ENCODE measurements at regions not wholly inside any gene's neighbourhood (a gene's known extent, or its start where the extent isn't known, plus 50 kb on each side); places are given as distances from the start of the nearest gene placed in this dataset.

DNA sequence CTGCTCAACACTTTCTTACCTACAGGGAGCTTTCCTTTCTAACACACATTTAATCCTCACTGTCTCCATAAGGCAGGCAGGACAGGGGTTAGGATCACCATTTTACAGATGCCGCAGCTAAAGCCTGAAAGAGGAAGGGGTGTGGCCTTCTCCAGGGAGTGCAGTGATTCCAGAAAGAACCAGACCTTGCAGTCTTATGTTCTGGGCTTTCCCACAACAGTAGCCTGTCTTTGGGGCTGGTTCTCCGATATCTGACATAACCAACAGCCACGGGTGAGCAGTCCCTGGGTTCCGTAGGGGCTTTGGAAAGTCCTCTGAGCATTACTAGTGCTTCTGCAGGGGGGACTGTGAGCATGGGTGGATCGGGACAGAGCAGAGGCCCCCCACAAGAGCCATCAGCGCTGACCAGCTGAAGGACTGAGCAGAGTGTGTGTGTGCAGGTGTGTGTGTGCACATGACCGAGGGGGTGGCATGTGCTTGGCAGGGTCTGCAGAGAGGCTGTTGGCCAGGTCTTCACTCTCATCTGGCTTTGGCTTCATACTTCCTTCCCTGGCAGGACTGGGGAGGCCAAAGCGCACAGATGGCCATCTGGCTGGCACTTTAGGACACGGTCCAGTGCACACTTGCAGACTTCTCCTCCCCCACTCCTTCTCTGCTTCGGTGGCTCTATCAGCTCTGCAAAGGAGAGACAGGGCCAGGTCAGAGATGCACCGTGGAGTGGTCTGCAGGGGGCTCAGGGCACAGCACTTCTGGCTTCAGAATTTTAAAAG, 400.3 kb downstream of the RPS24 start:
- CTCF ChIA-PET: interaction anchor here (0.9 kb wide), 1 partner anchor 16 kb away, joined by 3 read pairs; no protein-coding TSS in a partner anchor
- TF ChIP-seq FOXK2 (IDR thresholded peaks at IDR 0.05): no peak
- POLR2A ChIA-PET: no interaction called here
- no peak for DNase-seq (ENCODE audit: extremely low spot score)

DNA sequence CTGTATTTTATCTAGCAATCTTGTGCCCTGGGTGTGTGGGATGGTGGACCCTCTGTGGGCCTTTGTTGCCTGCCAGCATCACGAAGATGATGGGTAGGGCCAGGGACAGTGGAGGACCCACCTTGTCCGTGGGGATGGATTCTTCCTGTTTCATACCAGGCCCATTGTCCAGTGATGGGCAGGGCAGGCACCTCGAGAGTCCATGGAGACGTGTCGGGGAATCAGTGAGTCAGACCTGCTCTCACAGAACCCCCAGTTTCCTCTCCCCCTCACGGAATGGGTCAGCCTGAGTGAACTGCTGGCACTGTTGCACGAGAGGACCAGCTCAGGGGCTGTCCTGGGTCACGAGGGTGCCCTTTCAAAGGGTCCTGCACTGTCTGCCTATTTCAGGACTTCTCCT, 401.2 kb downstream of the RPS24 start:
- ChIA-PET POLR2A (no interaction called here), CTCF (no interaction called here)
- no peak for DNase-seq (ENCODE audit: extremely low spot score)
- no peak for TF ChIP-seq LEF1 (IDR thresholded peaks at IDR 0.05; ENCODE audit: borderline replicate concordance)
- TF ChIP-seq ZNF384 (IDR thresholded peaks at IDR 0.05): no peak
- no peak for TF ChIP-seq FOXK2 (IDR thresholded peaks at IDR 0.05)
- no peak for TF ChIP-seq L3MBTL2 (conservative IDR thresholded peaks at IDR 0.05)
- no peak for TF ChIP-seq ELF4 (IDR thresholded peaks at IDR 0.05)
- TF ChIP-seq NFRKB (IDR thresholded peaks at IDR 0.05): no peak
- no peak for TF ChIP-seq BHLHE40 (IDR thresholded peaks at IDR 0.05; ENCODE audit: borderline replicate concordance)
- no peak for TF ChIP-seq SUZ12 (IDR thresholded peaks at IDR 0.05)
- no peak for TF ChIP-seq FOXA1 (IDR thresholded peaks at IDR 0.05)
- no peak for TF ChIP-seq FOXM1 (IDR thresholded peaks at IDR 0.05; ENCODE audit: borderline replicate concordance)
- TF ChIP-seq SP1 (IDR thresholded peaks at IDR 0.05): no peak

DNA sequence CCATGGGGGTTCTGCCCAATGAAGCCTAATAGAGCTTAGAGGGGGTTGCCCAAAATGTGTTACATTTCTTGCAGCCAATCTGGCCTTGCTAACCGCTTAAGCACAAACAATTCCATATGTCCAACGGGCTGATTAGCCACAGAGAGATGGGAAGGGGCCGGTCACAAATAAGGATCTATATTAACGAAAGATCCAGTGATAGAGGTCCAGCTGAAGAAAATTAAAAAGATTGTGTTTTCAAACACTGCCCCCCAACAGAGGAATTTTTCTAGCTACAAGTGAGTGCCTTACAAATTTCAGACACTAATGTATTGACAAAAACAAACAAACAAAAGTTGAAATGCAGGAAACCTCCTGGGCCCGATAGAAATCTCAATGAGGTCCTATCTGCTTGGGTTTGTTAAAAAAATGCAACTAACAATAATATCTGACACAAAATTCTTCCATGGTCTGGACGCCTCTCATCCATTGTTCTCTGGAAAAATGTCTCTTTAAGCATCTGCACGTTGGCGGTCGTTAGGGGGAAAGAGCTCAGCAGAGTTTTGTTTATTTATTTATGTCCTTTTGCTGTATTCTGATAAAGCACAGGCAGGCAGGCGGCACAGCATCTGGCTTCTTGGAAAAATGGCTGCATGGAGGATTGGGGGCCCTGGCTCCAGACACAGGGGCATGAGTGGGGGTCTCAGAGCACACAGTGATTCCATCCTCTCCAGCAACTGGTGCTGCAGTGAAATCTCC, 402.0 kb downstream of the RPS24 start:
- POLR2A ChIA-PET: no interaction called here
- TF ChIP-seq FOXM1 (IDR thresholded peaks at IDR 0.05; ENCODE audit: borderline replicate concordance): no peak
- no peak for TF ChIP-seq BHLHE40 (IDR thresholded peaks at IDR 0.05; ENCODE audit: borderline replicate concordance)
- no peak for TF ChIP-seq SP1 (IDR thresholded peaks at IDR 0.05)
- TF ChIP-seq NFRKB (IDR thresholded peaks at IDR 0.05): no peak
- TF ChIP-seq ARNT (IDR thresholded peaks at IDR 0.05): no peak
- TF ChIP-seq LEF1 (IDR thresholded peaks at IDR 0.05; ENCODE audit: borderline replicate concordance): no peak
- no peak for TF ChIP-seq CTBP1 (IDR thresholded peaks at IDR 0.05; ENCODE audit: borderline replicate concordance)
- TF ChIP-seq FOXK2 (IDR thresholded peaks at IDR 0.05): no peak
- TF ChIP-seq, protein P1, sequence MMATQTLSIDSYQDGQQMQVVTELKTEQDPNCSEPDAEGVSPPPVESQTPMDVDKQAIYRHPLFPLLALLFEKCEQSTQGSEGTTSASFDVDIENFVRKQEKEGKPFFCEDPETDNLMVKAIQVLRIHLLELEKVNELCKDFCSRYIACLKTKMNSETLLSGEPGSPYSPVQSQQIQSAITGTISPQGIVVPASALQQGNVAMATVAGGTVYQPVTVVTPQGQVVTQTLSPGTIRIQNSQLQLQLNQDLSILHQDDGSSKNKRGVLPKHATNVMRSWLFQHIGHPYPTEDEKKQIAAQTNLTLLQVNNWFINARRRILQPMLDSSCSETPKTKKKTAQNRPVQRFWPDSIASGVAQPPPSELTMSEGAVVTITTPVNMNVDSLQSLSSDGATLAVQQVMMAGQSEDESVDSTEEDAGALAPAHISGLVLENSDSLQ (IDR thresholded peaks at IDR 0.05): no peak
- TF ChIP-seq L3MBTL2 (conservative IDR thresholded peaks at IDR 0.05): no peak
- no peak for TF ChIP-seq FOXA1 (IDR thresholded peaks at IDR 0.05)
- TF ChIP-seq ELF4 (IDR thresholded peaks at IDR 0.05): no peak
- TF ChIP-seq HDGF (IDR thresholded peaks at IDR 0.05; ENCODE audit: borderline replicate concordance): no peak
- TF ChIP-seq ZNF384 (IDR thresholded peaks at IDR 0.05): no peak
- no peak for TF ChIP-seq TARDBP (IDR thresholded peaks at IDR 0.05)
- CTCF ChIA-PET: no interaction called here
- no peak for DNase-seq (ENCODE audit: extremely low spot score)

DNA sequence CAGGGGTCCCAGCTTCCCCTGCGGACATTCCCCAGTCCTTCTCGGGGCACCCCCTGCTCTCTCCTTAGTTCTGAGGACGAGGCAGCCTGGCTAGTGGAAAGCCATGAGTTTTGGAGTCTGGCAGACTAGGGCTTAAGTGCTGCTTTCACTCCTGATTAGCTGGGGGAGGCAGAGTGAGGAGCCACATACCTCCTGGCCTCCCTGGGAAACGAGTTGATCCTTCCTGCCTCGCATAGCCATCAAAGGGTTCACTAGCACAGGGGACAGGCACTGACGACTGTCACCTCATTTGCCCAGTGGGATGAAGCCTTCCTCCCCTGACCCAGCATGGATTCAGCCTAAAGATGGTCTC, 402.5 kb downstream of the RPS24 start:
- no peak for TF ChIP-seq ARNT (IDR thresholded peaks at IDR 0.05)
- TF ChIP-seq ELF4 (IDR thresholded peaks at IDR 0.05): no peak
- TF ChIP-seq, protein P1 (IDR thresholded peaks at IDR 0.05): no peak
- no peak for TF ChIP-seq BHLHE40 (IDR thresholded peaks at IDR 0.05; ENCODE audit: borderline replicate concordance)
- no peak for TF ChIP-seq HDGF (IDR thresholded peaks at IDR 0.05; ENCODE audit: borderline replicate concordance)
- TF ChIP-seq LEF1 (IDR thresholded peaks at IDR 0.05; ENCODE audit: borderline replicate concordance): no peak
- no peak for TF ChIP-seq FOXK2 (IDR thresholded peaks at IDR 0.05)
- no peak for TF ChIP-seq L3MBTL2 (conservative IDR thresholded peaks at IDR 0.05)
- TF ChIP-seq FOXM1 (IDR thresholded peaks at IDR 0.05; ENCODE audit: borderline replicate concordance): no peak
- no peak for TF ChIP-seq CTBP1 (IDR thresholded peaks at IDR 0.05; ENCODE audit: borderline replicate concordance)
- TF ChIP-seq SUZ12 (IDR thresholded peaks at IDR 0.05): no peak
- TF ChIP-seq FOXA1 (IDR thresholded peaks at IDR 0.05): no peak
- no peak for TF ChIP-seq NFRKB (IDR thresholded peaks at IDR 0.05)
- no peak for TF ChIP-seq ZNF384 (IDR thresholded peaks at IDR 0.05)
- no peak for TF ChIP-seq SP1 (IDR thresholded peaks at IDR 0.05)
- TF ChIP-seq TARDBP (IDR thresholded peaks at IDR 0.05): no peak
- CTCF ChIA-PET: no interaction called here
- no peak for DNase-seq (ENCODE audit: extremely low spot score)
- POLR2A ChIA-PET: no interaction called here

DNA sequence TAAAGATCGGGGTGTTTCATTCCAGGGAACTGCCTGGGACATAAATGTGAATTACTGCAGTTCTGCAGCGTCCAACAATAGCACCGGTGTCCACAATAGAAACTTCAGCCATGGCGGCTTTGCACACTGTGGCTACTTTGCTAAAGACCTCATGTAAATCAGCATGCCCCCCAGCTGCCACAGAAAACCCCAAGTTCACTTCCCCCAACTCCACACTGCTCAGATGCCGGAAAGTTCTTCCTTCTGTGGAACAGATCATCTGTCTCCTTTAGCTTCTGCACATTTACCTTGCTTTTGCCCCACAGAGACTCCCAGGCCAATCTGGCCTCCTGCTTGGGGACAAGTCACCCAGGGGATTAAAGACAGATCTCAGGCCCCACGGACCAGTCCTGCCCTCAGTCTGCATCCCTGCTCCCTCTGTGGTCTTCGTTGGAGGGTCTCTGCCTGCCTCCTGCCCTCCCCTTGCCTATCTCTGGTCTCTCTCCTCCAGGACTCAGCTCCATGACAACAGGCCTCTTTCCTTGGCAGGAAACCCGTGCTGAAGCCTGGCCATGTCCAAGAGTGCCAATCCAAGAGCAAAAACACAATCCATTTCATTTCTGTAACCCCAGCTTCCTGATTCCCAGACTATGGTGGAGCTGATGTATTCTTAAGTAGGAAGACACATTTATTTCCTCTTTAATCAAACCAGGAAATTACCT, 403.2 kb downstream of the RPS24 start:
- ChIA-PET CTCF (no interaction called here), POLR2A (no interaction called here)
- DNase-seq (ENCODE audit: extremely low spot score): no peak
- no peak for TF ChIP-seq CTBP1 (IDR thresholded peaks at IDR 0.05; ENCODE audit: borderline replicate concordance)

DNA sequence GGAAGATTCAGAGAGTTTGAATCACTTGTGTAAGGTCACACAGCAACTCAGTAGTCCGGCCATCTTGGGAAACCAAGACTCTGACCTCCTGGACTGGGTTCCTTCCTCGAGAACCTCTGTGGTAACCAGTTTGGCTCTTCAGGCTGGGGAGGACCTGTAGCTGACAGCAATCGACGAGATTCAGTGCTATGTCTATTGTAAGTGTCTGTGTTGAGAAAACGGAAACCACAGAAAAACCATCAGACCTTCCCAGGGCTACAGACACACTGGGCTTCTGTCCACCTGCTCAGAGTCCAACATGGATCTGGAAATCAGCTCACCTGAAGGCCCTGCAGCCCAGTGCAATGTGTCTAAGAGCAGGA, 403.7 kb downstream of the RPS24 start:
- ChIA-PET CTCF (no interaction called here), POLR2A (no interaction called here)
- no peak for TF ChIP-seq CTBP1 (IDR thresholded peaks at IDR 0.05; ENCODE audit: borderline replicate concordance)
- TF ChIP-seq L3MBTL2 (conservative IDR thresholded peaks at IDR 0.05): no peak
- no peak for TF ChIP-seq ARNT (IDR thresholded peaks at IDR 0.05)
- no peak for TF ChIP-seq SP1 (IDR thresholded peaks at IDR 0.05)
- no peak for TF ChIP-seq SUZ12 (IDR thresholded peaks at IDR 0.05)
- no peak for TF ChIP-seq FOXK2 (IDR thresholded peaks at IDR 0.05)
- TF ChIP-seq FOXM1 (IDR thresholded peaks at IDR 0.05; ENCODE audit: borderline replicate concordance): no peak
- TF ChIP-seq BHLHE40 (IDR thresholded peaks at IDR 0.05; ENCODE audit: borderline replicate concordance): no peak
- no peak for TF ChIP-seq ZNF384 (IDR thresholded peaks at IDR 0.05)
- TF ChIP-seq HDGF (IDR thresholded peaks at IDR 0.05; ENCODE audit: borderline replicate concordance): no peak
- no peak for TF ChIP-seq TARDBP (IDR thresholded peaks at IDR 0.05)
- TF ChIP-seq FOXA1 (IDR thresholded peaks at IDR 0.05): no peak
- no peak for DNase-seq (ENCODE audit: extremely low spot score)

Data from HEK293T (cell line).